Fibroblast of peridontal ligament (primary cell): ENCODE measurements at regions not wholly inside any gene's neighbourhood (a gene's known extent, or its start where the extent isn't known, plus 50 kb on each side); places are given as distances from the start of the nearest gene placed in this dataset.
A peak's percentile ranks its signal among the peaks of the same experiment; 100 is the strongest.

ENCODE experiments used
- DNase-seq: peaks from one replicate; pipeline ENCODE4 v3.0.0-alpha.2; 2010; ENCODE audit errors: extremely low read depth

DNA sequence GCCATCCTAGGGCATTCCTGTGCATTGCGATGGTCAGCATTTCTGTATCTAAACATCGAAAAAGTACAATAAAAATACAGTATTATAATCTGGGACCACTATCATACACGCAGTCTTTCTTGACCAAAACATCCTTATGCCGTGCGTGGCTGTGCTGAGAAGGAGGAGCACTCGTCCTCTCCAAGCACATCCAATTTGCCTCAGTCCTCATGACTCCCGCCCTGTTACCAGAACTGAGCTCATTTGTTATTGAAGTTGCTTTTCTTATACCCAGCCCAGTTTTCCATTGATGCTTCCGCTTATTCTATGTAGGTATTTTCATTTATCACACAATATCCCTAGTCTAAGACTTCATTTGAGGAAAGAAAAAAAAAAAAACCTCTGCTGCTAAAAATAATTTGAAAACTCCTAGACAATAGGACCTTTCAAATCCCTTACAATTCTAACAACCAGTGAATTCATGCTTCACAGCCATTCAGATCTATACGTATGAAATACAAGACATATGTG, 236.9 kb upstream of the PLEKHG7 start:
- DNase-seq, result no peak

GRCh38 chr12:92464911-92465310, 237.9 kb upstream of the PLEKHG7 start:
- DNase-seq, result no peak

DNA sequence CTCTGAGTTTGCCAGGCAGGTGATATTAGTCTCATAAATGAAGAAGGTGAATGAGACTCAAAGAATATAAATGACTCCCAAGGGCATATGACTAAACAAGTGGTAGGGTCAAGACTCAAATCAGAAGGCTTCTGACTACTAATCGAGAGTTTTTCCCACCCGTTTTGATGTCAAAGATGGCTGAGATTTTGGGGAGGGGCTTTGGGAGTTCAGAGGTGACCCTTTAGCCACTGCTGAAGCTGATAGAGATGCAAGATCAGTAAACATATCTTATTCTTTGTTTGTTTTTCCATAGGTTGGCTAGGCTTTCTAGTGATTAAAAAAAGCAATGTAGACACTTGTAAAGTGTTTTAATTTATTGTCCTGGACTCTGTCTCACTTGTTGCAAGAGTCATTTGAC, 239.6 kb upstream of the PLEKHG7 start:
- no peak for DNase-seq

GRCh38 chr12:92462527-92462926, 240.3 kb upstream of the PLEKHG7 start:
- DNase-seq, result no peak

- no peak for DNase-seq
Observed at GRCh38 chr12:92462049-92462448, 240.7 kb upstream of the PLEKHG7 start.

DNA sequence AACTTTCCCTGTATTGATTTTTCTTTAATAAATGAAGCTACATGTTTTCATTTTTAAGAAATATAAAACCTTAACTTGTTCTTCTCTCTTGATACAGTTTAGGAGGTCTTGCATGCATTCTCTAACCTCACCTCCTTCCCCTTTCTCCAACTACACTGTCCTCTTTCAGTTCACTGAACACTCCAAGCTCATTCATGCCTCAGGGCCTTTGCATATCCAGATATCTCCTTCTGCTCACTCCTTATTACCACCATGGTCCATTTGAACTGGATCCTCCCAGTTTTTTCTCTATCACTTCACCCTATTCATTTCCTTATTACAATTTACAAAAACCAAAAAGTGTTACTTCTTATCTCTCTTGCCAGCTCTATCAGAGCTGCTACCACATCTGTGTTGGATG, 242.9 kb upstream of the PLEKHG7 start:
- no peak for DNase-seq

GRCh38 chr12:92458996-92459395, 243.8 kb upstream of the PLEKHG7 start:
- DNase-seq, result no peak

GRCh38 chr12:92457458-92458180, 245.2 kb upstream of the PLEKHG7 start:
- no peak for DNase-seq

GRCh38 chr12:92452763-92453162, 250.0 kb upstream of the PLEKHG7 start:
- no peak for DNase-seq

- DNase-seq, result no peak
Observed at GRCh38 chr12:92446083-92446460, 256.7 kb upstream of the PLEKHG7 start.

DNA sequence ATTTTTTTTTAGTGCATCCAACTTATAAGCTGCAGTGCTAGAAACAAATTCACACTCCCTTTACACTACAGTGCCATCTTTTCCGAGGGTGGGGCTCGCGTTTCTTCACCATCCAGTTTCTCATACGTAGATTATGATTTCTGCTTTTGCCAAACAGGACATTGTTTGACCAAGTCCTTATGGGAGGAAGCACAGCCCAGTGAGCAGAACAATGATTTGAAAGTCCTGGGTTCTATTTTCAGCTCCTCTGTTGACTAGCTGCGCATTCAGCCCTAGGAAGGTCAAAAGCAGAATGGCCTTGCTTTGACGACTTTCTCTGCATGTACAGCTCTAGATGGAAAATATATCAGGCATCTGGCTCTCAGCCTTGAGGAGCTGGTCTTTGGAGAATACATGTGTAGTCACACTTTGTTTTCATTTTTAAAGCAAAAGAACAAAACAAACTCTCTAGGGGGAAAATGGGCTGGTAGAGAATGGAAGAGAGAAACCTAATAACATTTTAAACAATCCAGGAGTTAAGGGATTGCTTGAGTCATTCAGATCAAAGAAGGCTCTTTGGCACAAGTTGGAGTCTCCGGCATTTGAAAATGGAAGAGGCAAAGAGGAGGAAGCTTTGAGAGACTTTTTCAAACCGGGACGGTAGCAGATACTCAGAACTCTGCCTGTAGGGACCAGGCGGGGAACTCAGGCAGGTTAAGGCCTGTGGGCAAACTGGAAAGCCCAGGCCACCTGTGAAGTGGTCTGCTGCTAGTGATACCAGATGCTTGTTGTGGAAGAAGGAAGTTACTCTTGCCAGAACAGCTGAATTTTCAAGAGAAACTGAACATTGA, 257.3 kb upstream of the PLEKHG7 start:
- DNase-seq, result peak; percentile 11

GRCh38 chr12:92444763-92445162, 258.0 kb upstream of the PLEKHG7 start:
- DNase-seq, result no peak

DNA sequence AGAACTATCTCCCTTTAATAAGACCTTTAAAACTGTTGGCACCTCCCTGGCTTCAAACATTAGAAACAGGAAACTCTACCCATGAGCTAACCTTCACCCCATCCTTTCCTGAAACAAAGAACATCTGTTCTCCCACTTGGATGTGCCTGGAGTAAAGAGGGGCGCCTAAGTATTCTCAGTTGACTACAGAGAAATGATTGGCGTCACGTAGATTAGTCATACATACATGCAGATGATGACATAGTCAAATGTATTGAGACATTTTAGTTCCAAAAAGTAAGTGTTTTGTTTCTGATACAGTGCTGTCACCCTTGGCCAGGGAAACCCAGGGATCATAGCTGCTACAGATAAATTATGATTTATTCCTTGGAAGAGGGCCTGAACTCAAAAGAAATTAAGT, 260.0 kb upstream of the PLEKHG7 start:
- DNase-seq, result no peak

DNA sequence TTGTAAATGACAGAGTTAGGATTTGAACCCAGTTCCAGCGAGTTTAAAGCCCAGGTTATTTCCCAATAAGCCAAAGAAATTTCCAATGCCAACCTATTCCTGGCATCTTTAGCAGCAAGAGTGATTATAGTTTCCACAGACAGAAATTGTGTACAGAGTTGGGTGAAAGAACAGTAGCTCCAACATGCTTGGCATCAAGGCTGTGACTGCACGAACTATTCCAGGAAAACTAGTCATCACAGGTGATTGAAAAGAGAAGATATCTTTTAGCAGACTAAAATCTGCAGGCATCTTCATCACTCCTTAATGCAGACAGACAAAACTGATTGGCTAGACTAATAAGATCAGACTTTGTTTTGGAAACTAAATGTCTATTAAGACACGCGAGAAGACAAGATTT, 262.7 kb upstream of the PLEKHG7 start:
- DNase-seq, result no peak

- peak; percentile 93 for DNase-seq
Observed at GRCh38 chr12:92439420-92439805, 263.4 kb upstream of the PLEKHG7 start.

GRCh38 chr12:92438641-92439419, 264.0 kb upstream of the PLEKHG7 start:
- DNase-seq, result peak; percentile 70

DNA sequence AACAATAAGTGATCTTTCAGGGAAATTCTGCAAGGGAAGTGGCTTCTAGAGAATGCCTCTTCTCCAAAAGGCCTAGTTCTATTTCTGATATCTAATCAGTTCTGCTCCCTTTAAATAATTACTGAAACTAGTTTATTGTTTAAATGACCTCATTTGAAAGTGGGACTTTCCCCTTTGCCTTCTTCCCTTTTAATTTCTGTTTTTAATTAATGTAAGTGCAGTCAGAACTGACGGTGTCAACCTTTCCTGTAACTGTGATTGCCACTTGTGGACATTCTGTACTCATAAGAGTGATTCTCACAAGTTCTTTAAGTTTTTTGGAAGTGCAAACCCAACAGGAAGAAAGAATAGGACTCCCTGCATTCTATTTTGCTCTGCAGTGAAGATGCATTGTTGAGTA, 265.3 kb upstream of the PLEKHG7 start:
- DNase-seq, result no peak

GRCh38 chr12:92436856-92437255, 265.9 kb upstream of the PLEKHG7 start:
- peak; percentile 49 for DNase-seq

DNA sequence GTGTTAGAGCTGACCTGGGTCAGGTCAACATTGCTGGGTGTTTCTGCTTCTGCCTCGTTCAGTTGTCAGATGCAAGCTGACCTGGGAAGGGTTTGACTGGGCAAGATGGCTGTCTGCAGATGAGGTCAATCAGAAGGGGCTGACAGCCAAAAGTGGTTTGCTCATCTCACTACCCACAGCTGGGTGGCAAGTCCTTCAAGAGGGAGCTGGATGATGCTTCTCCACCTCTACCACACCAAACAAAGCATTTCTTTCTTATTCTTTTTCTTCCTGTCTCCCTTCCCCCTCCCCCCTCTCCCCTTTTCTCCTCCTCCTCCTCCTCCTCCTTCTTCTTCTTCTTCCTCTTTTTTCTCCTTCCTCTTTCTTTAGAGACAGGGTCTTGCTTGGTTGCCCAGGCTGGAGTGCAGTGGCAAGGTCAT, 268.2 kb upstream of the PLEKHG7 start:
- no peak for DNase-seq

DNA sequence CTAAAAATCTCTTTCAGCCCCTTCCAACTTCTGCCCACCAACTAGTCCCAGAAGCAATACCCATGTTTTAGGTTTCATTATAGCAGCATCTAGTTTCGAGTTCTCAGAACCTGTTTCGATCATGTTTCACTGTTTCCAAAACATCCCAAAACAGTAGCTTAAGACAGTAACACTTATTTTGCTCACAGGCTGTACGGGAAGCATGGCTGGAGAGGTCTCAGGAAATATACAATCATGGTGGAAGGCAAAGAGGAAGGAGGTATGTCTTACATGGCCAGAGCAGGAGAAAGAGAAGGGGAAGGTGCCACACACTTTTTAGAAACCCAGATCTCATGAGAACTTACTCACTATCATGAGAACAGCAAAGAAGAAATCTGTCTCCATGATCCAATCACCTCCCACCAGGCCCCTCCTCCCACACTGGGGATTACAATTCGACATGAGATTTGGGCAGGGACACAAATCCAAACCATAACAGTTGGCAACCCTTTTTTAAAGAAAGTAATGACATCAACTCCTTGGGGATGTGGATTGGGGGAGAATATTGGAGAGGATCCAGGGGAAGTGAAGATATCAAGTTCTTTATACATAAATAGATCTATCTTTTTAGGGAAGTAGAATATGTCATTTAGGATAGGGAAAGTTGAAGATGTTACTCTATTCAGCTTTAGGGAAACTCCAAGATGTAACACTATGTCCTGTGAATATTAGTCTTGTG, 269.9 kb upstream of the PLEKHG7 start:
- DNase-seq, result no peak

DNA sequence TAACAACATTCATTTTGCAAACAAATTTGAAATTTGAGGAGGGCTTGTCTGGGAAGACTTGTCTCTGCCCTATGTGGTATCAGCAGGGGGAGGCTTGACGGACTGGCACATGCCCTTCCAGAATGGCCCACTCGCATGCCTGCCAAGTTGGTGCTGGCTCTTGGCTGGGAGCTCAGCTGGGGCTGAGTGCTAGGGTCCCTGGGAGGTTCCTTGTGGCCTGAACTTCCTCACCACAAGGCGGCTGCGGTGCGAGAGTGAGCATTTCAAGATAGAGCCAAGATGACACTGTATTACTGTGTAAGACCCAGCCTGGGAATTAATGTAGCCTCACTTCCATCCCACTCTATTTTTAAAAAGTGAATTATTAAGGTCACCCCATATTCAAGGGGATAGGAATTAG, 271.6 kb upstream of the PLEKHG7 start:
- no peak for DNase-seq

DNA sequence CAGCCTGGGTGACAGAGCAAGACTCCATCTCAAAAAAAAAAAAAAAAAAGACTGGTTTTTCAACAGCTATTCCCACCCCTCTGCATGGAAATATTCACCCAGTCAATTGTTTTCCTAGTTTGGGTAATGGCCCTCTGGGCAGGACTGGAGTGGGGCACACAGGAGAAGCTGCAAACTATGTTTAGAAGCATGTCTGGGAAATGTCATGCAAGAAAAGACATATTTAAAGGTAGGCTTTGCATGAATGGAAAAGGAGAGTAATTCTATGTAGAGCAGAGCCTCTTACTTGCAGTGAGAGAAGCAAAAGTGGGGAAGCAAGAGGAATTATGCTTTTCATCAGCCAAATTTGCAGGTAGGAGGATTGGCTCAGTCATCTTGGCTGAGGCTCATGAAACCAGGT, 276.5 kb upstream of the PLEKHG7 start:
- DNase-seq, result no peak
